Tibial nerve (tissue), 3 donors: ENCODE measurements at regions not wholly inside any gene's neighbourhood (a gene's known extent, or its start where the extent isn't known, plus 50 kb on each side); places are given as distances from the start of the nearest gene placed in this dataset.

Experiments
- CTCF ChIP-seq, 5 experiments: fragments of 200-600 bp in 3 of 5; fragments of 450-650 bp in 2 of 5; sonication (generic) in 3 of 5; IDR thresholded peaks; one replicate each; pipeline ENCODE4 v1.5.1; 2016 to 2019; ENCODE audit warnings: antibody characterized with exemption in 5 of 5, mild to moderate bottlenecking in 3 of 5, moderate library complexity in 2 of 5
- POLR2A ChIP-seq, 2 donors: fragments of 450-650 bp; IDR thresholded peaks; one replicate each; pipeline ENCODE4 v1.6.1; 2017; ENCODE audit warnings: antibody characterized with exemption in 2 of 2, mild to moderate bottlenecking in 2 of 2, moderate library complexity in 2 of 2

- TF ChIP-seq CTCF (IDR thresholded peaks at IDR 0.05) (no peak), POLR2A (IDR thresholded peaks at IDR 0.05) (no peak)
These were observed 100.0 kb downstream of the CDC7 start for GRCh38 chr1:91600431-91601337.
